DMS53 treated with DMSO at 0.1 percent for 48 hours (cell line): ENCODE measurements at regions not wholly inside any gene's neighbourhood (a gene's known extent, or its start where the extent isn't known, plus 50 kb on each side); places are given as distances from the start of the nearest gene placed in this dataset.

Experiments used
- DNase-seq: peaks from one replicate; lab custom pipeline; 2025; ENCODE audit not compliant: unreplicated experiment; lab: John Stamatoyannopoulos, UW

DNA sequence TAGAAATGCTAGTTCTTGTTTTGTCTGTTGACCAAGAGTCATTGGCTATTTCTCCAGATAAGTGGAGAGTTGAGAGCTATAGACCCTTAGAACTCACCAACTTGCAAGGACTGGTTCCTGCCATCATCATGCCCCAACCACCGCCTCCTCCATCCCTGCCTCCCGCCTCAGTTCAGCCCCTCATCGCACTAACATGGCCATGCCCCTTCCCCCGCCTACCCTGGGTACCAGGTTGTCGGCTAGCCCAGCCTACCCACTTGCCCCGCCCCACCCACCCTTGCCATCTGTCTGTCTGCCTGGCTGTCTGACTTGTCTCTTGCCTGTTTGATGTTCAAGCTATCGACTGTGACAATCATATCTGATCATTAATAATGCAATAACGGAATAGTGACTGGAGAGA lies 154.1 kb downstream of the TRIM29 start:
- no peak for DNase-seq

DNA sequence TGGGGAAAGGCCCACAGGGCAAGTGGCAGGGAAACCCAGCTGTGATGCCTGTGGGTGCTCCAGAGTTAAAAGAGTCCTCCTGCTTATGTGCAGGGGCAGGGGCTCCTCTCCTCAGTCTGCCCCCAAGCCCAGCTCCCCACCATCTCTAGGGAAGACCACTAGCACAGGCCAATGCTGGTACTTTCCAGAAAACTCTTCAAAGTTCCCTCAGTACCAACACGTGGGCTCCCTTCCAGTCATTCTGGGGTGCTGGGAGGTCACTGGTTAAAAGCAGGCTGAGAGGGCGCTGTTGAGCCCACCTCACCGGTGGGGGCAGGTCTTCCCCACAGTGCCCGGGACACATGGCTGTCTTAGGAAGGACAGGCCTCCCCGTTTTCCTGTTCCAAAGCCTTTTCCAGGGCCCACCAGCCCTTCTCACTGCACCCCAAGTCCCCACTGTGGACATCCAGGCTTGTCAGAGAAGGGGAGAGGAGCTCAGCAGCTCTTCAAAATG lies 154.6 kb downstream of the TRIM29 start:
- no peak for DNase-seq

DNA sequence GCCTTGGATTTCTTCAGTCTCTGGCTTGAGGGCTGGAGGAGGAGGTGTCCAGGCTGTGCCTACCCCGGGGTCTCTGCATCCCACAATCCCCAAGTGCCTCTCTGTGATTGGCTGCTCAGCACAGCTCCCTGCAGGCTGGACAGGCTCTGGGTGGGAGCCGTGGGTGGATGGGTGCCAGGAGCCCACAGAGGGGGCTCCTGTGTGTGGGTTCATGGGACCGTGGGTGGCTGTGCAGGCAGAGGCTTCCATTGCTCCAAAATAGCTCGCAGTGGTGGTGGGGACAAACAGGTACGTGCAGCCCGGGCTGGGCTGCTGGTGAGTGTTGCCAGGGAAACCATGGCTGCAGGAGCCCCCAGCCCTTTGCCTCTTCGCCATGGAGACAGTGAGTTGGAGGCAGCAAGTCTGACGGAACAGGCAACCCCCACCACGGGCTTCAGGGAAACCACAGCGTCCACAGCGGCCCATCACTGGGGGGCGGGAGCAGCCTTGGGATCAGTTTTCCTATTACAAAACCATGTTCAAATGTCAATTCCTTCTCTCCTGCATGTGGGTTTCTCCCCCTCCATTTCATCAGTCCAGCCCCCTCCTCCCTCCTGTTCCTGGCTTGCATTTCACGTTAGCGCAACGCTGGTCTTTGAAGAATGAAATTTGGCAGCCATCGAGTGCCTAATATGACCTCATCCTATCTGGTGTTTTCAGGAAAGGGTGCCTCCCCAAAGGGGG lies 155.2 kb downstream of the TRIM29 start:
- no peak for DNase-seq

DNA sequence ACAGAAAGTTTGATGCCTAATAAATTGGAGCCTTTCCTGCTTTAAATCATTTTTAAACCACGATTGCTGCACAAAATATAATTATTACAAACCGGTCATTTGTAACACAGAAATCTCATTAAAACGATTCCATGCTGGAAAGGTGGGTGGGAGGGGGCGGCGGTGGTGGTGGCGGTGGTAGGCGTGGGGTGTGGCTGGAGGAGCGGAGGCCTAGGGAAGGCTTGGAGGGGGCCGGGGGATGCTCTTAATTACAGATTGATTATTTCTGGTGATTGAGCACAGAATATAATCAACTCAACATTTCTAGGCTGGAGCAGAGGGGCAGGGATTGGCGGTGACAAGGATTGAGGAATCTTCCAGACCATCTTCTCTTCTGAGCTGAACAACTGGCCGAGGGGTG lies 157.5 kb downstream of the TRIM29 start:
- no peak for DNase-seq

DNA sequence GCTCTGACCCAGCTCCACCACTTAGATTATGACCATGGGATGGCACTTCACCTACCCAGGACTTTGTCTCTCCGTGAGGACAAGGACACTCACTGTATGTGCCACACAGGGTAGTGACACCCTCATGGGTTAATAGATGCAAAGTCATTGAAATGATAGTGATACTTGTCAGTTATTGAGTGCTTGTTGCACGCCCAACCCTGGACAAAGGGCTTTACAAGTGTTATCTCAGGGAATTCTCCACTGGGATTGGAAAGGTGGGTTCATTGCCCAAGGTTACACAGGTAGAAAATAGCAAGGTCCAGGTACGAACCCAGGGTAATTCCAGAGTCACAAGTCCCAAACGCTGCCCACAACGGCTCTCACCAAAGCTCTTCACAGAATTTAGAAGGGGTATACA lies 158.2 kb downstream of the TRIM29 start:
- no peak for DNase-seq

DNA sequence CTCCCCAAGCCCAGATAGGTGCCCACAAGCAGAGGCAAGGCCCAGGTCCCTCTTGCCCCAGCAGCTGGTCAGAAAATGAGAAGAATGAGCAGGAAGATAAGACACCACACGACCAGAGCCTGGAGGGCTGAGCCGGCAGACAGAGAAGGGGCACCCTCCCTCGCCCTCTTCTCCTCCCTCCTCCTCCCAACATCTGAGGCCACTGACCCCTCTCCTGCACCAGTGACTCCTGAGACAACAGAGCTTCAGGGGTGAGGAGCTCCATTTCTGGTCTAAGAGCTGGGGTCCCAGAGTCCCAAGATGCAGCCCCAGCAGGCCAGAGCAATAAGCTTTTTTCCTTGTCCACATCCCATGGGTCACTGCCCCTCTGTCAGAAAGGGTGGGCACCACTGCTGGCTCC lies 159.2 kb downstream of the TRIM29 start:
- DNase-seq, result no peak

DNA sequence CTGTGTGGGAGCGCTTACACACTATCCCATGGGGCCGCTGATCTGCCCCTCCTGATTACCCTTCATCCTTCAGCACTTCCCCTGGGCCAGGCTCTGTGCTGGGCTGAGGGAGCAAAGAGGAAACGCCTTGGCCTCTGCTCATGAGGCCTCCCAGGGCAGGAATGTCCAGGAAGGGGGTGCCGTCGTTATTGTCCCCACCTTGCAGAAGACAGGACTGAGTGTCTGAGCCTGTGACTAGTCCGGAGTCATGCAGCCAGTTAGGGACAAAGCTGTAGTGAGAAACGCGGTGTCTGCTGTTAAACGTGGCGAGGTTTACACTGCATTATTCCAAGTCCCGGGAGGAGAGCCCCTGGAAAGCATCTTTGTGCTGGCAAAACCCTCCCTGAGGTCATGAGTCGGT lies 160.0 kb downstream of the TRIM29 start:
- no peak for DNase-seq

DNA sequence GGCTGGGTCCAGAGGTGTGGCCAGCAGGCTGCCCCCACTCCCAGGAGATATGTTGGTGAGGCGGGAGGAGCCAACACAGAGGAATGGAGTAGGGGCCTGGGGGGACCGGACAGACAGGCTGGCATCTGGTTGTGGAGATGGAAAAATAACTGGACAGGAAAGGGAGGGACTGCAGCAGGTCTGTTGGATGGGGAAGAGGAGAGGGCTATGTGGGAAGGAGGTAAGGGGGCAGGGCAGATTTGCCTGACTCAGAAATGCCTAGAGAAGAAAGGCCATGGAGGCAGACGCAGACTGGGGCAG lies 160.4 kb downstream of the TRIM29 start:
- no peak for DNase-seq

DNA sequence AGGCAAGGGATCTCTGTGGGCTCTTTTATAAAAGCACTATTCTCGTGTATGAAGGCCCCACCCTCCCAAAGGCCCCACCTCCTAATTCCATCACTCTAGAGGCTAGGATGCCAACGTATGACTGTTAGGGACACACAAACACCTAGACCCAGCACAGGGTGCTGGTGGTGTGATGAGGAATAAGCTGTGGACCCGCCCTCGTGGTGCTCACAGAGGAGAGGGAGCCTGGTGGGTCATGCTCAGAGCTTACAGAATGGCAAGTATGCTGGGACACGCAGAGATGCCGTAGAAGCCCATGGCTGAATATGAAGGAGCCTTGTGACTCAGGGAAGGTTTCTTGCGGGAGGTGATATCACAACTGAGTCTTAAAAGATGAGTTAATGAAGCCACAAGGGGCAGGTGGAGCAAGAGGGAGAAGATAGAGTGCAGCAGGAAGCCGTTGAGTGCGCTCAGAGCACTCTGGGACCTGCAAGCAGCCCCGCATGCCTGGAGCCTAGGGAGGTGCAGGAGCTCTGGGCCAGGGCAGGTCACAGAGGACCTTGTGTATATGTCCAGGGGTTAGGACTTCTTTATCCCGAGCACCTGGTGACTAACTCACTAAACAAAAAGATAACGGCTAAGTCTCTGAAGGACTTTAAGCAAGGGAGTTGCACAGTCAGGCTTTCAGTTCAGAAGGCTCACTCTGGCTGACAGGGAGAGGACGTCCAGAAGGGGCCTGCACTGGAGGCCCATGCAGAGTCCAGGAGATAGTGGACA lies 160.9 kb downstream of the TRIM29 start:
- no peak for DNase-seq

DNA sequence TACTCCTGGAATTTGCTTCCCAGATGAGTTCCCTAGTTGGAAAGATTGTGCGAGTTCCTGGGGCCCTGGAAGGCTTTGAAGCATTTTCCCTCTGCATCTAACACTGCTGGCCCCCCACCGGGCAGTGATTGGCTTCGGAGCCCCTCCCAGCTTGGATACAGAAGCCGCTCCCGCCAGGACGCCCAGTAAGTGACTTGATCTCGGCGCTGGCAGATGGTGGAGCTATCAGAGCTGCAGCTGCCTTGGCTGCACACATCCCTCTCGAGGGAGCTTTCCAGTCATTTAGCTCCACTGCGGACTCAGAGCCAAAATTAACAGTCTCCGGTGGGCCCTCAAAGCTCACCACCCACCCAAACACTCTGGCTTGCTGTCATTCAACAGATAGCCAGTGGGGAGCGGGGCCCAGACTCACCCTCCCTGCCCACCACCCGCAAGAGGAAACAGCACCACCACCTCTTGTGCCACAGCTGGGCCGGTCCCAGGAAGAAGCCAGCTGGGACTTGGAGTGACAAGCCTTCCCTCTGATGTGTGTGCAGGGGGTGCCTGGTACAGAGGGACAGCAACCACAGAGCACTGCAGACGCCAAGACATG lies 162.3 kb downstream of the TRIM29 start:
- no peak for DNase-seq

DNA sequence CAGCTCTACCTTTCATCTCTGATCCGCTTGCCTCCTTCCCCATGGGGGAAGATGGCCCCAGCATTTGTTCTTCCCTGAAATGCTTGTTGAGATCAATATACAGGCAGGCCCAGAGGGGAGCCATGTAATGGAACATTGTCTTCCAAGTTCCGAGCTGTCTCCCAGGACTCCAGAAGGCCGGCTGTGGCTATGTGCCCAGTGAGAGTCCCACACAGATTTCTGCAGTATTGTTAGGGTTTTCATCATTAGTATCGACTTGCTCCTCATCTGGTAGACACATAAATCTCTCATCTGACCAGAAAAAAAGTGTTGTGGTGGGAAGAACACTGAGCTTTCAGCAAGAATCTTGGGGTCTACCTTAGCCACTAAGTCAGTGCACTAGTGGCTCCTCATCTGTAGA lies 163.4 kb downstream of the TRIM29 start:
- DNase-seq, result no peak

DNA sequence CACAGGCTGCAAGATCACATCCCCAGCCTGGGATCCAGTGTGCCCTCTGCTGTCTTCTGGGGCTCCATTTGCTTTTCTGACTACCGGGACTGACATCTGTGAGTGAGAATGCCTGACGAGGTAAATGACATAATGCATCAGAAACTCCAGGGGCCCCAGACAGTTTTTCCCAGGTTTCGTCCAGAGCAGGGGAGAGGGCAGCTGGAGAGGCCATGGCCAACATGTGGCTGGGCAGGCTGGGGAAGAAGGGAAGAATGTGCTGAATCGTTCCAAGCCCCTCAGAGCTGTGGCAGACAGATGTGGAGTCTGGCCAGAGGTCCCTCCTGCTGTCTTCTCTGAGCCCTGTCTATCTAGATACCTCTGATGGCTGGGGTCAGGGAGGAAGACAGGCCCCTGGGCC lies 163.9 kb downstream of the TRIM29 start:
- DNase-seq, result no peak

DNA sequence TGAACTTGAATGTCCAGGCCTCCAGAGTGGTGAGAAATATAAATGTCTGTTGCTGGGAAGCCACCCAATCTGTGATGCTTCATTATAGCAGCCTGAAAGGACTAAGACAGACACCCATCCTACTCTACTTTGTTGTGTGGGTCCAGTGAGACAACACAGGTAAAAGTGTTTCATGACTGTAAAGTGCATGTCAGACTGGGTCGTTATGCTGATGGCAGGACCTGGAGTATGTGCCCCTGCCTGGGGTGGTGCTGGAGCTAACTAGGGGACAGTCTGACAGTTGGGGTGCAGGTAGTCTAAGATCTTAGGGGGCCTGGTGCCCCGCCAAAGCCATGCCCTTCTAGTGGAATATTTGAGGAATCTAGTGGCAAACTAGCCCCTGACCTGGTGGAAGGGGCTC lies 165.6 kb downstream of the TRIM29 start:
- DNase-seq, result no peak

DNA sequence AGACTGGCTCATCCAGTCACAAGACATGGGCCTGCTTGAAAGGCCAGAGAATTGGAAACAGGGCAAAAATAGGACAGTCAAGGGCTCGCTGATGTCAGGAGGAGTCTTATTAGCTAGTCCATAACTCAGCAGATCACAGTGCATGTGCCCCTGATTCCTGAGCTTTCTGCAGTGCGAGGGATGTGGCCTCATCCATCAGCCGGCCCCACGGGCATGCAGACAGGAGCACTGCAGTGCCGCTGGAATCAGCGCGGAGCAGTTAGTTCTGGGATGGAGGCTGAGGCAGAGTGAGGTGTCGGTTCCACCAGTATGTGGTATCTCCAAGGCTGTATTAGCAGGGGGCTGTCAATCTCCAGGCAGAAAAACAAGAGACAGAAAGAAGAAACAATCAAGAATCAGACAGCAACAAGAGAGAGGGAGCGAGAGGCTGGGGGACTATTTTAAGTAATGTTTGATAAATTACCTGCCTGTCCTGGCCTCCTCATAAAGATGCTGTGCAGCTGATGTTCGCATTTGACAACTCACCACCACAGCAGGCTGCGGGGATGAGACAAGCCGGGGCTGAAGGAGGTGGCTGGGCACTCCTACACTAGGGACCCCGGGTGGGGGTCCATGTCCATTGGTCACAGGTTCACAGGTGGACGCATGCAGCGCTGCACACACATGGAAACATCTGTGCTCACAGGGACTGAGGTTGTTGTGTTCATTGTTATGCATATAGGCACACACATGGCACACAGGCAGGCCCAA lies 167.2 kb downstream of the TRIM29 start:
- no peak for DNase-seq

DNA sequence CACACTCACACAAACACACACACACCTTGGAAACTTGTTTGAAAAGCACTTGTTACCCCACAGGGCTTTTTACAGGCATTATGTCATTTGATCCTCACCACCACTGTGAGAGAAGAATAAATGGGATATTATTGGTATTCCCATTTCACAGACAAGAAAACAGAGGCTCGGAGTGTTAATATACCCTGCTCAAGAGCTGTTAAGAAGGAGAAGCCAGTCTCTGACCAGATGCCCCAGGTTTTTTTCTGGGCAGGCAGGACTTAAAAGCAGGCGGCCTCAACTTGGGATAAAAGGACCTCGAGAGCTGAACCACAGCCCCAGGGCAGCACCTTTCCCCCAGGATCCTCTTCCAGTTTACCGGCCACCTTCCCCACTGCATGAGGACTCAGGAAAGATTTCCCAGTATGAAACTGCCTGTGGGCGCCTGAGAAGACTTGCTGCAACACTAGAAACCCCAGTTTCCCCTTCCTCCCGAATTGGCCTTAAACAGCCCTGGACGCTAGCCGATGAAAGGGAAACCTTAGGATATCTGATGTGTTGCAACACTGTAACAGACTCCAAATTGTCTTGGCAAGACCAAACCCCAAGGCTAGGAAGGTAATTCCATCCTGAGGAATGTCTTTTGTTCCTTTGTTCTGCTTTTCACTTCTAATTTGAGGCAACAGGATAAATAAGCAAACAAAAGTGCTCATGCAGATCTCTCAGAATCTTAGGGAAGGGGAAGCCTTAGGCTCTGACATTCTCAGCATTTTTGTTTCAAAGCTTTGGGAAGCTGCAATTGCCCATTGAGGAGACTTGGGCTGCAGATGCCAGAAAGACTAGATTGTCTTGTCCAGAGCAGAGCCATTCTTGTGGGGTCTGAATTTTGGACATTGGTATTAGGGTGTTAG lies 173.5 kb downstream of the TRIM29 start:
- no peak for DNase-seq

DNA sequence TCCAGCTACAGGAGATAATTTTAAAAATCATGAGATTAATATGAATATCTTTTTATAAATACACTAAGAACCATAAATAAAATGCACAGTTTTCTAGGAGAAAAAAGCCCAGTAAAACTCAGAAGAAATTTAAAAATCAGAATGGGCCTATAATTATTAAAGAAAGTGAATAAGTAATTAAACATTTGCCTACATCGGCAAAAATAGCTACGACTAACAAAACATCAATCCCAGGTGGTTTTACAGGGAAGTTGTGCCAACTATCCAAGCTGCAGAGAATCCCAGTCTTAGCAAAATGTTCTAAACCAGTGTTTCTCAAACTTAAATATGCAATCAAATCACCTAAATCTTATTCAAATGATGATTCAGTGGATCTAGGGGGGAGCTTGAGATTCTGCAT lies 180.0 kb downstream of the TRIM29 start:
- DNase-seq, result no peak

DNA sequence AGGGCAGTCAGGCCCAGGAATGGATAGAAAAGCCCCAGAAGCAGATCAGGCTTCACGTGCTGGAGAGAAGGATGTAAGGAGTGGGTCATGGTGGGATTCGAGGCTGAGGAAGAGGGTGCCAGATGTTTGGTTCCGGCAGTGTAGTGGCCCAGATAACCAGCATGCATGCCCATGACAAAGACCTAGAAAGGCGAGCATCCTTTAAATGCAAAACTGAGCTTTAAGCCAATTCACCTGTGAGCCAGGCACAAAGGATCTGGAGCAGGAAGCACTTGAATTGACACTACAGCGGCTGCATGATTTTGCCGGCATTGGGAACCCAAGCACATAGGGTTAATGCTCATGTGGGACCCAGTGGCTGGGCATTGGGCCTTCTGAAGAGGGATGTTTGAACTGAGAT lies 185.5 kb downstream of the TRIM29 start:
- DNase-seq, result no peak

DNA sequence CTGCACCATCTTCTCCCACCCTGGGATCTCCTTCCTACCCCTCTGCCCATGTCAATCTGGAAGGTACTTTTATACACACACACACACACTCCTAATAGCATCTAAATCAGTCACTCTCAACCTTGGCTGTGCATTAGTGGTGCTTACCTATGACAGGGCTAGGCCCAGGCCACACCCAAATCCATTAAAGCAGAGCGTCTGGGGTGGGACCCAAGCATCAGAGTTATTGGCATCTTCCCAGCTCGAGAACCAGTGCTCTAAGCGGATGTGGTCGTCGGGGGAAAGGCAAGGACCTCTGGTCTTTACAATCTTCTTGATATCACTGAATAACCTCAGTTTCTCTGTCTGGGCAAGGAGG lies 194.6 kb downstream of the TRIM29 start:
- DNase-seq, result no peak

DNA sequence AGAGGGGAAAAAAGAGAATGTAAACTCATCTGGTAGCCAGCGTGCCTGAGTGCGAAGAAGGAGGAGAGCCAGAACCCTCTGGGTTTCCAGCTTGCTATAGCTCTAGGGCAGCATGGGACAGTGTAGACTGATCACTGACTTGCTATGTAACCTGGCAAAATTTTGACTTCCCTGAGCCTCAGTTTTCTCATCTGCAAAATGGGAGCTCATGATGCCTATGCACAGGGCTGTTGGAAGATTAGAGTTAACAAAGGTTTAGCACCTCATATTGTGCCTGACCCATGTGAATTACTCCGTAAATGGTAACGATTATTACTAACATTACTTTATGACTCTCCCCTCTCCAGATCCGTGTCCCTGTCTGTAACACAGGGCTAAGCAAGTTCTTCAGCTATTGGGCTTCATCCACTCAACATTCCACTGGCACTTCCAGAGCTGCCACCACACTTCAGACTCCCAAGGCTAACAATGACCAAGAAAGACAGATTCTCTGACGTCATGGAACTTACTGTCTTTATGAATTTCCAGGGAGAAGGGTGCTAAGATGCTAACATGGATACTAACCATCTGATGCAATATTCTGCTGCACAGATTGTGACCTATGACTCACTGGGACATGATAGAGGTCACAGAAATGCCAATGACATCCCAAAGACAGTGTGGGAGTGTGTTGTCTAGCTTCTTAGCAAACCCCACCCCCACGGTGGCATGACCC lies 195.2 kb downstream of the TRIM29 start:
- no peak for DNase-seq
